ENCODE measurements at regions not wholly inside any gene's neighbourhood (a gene's known extent, or its start where the extent isn't known, plus 50 kb on each side); places are given as distances from the start of the nearest gene placed in this dataset.

- no TSS peak for BruUV-seq (replicated peaks)
- Histone ChIP-seq H3K9ac (ENCODE audit: insufficient read depth in 1 of 2, low read depth in 2 of 2, low read length in 2 of 2) (no peak overlapping the region), H4K20me1 (replicated peaks; ENCODE audit: control insufficient read depth, insufficient read depth, low read length) (no peaks in the 10 kb centered on the region), H3K27me3 (ENCODE audit: control insufficient read depth in 2 of 2, insufficient read depth in 2 of 2, low read length in 2 of 2) (no peaks in the 10 kb centered on the region), H3K9me1 (ENCODE audit: control insufficient read depth, insufficient read depth, low read length) (no peaks in the 10 kb centered on the region), H3K4me2 (ENCODE audit: insufficient read depth, low read length) (no peak overlapping the region), H2AFZ (ENCODE audit: low read depth, low read length) (no peak overlapping the region), H3K4me1 (replicated peaks in 1 of 2; ENCODE audit: control insufficient read depth in 2 of 2, insufficient read depth in 2 of 2, low read length in 2 of 2) (no peaks in the 10 kb centered on the region), H3K36me3 (ENCODE audit: control insufficient read depth, insufficient read depth, low read length) (no peaks in the 10 kb centered on the region), H3K4me3 (no peak overlapping the region), H3K79me2 (ENCODE audit: control insufficient read depth, insufficient read depth, low read length) (no peaks in the 10 kb centered on the region), H3K27ac (ENCODE audit: extremely low read depth, low read depth, low read length) (no peak overlapping the region), H3K9me3 (replicated peaks; ENCODE audit: control insufficient read depth, insufficient read depth, low read depth, low read length) (no peaks in the 10 kb centered on the region; the same call in 1 of the 2 replicates)
- in situ Hi-C loops (cut with MboI) (no loop called here), intact Hi-C loops (cut with micrococcal nuclease) (no loop called here)
- FAIRE-seq (no peak), ATAC-seq (no peak), DNase-seq (ENCODE audit: extremely low read depth in 1 of 4, low spot score in 3 of 4) (no peak)
- ChIA-PET CTCF (ENCODE audit: low intra/inter-chr PET ratio) (no interaction called here), POLR2A (no interaction called here)
- WGBS (ENCODE audit: insufficient coverage, low coverage, missing lambda C conversion rate), result 0% methylated on average over 4 of the region's 4 CpGs
- TF ChIP-seq FOXJ3 (CRISPR knock-in tag; IDR thresholded peaks at IDR 0.05) (no peak), ZNF224 (CRISPR knock-in tag; IDR thresholded peaks at IDR 0.05) (no peak), ZFX (CRISPR knock-in tag; IDR thresholded peaks at IDR 0.05) (no peak), DLX4 (CRISPR knock-in tag; IDR thresholded peaks at IDR 0.05) (no peak), FOSL1 (tag; conservative IDR thresholded peaks at IDR 0.05) (no peak), ZNF217 (CRISPR knock-in tag; IDR thresholded peaks at IDR 0.05) (no peak), HNRNPUL1 (IDR thresholded peaks at IDR 0.05; ENCODE audit: low read length) (no peak), MITF (IDR thresholded peaks at IDR 0.05) (no peak), BRF2 (IDR thresholded peaks at IDR 0.05; ENCODE audit: borderline replicate concordance, insufficient read depth, insufficient read length) (no peak), STAT6 (CRISPR knock-in tag; IDR thresholded peaks at IDR 0.05) (no peak), SOX6 (IDR thresholded peaks at IDR 0.05) (no peak), ZZZ3 (IDR thresholded peaks at IDR 0.05) (no peak), HNRNPH1 (optimal IDR thresholded peaks at IDR 0.05; ENCODE audit: low read depth, low read length) (no peak), SAFB (IDR thresholded peaks at IDR 0.05; ENCODE audit: borderline replicate concordance, low read depth, low read length) (no peak), TRIM25 (IDR thresholded peaks at IDR 0.05; ENCODE audit: borderline replicate concordance) (no peak), SETDB1 (IDR thresholded peaks at IDR 0.05; ENCODE audit: low read length) (no peak)
These were observed 340.8 kb downstream of the FGF10 start for GRCh38 chr5:44048276-44048984.
